ENCODE measurements at regions not wholly inside any gene's neighbourhood (a gene's known extent, or its start where the extent isn't known, plus 50 kb on each side); places are given as distances from the start of the nearest gene placed in this dataset.

- no peak for DNase-seq (ENCODE audit: low read depth in 2 of 2)
These were observed 1639.5 kb upstream of the MIR17HG start for GRCh38 chr13:89708013-89708412.

- no peak for DNase-seq (ENCODE audit: low read depth in 2 of 2)
These were observed 1626.3 kb upstream of the MIR17HG start for GRCh38 chr13:89721216-89721615.

GRCh38 chr13:89726690-89727435 lies 1620.6 kb upstream of the MIR17HG start:
- DNase-seq (ENCODE audit: low read depth in 2 of 2) = no peak

- no peak for DNase-seq (ENCODE audit: low read depth in 2 of 2)
These were observed 1613.7 kb upstream of the MIR17HG start for GRCh38 chr13:89733829-89734228.

GRCh38 chr13:89737051-89737450 lies 1610.4 kb upstream of the MIR17HG start:
- no peak for DNase-seq (ENCODE audit: low read depth in 2 of 2)

- DNase-seq (ENCODE audit: low read depth in 2 of 2) = no peak
These were observed 1609.4 kb upstream of the MIR17HG start for GRCh38 chr13:89738072-89738471.

- DNase-seq (ENCODE audit: low read depth in 2 of 2) = no peak
These were observed 1606.3 kb upstream of the MIR17HG start for GRCh38 chr13:89740994-89741685.

GRCh38 chr13:89746554-89746953 lies 1600.9 kb upstream of the MIR17HG start:
- DNase-seq (ENCODE audit: low read depth in 2 of 2) = no peak

GRCh38 chr13:89748716-89749115 lies 1598.8 kb upstream of the MIR17HG start:
- no peak for DNase-seq (ENCODE audit: low read depth in 2 of 2)

- no peak for DNase-seq (ENCODE audit: low read depth in 2 of 2)
These were observed 1597.6 kb upstream of the MIR17HG start for GRCh38 chr13:89749888-89750287.

GRCh38 chr13:89750371-89750770 lies 1597.1 kb upstream of the MIR17HG start:
- DNase-seq (ENCODE audit: low read depth in 2 of 2) = no peak

GRCh38 chr13:89751432-89751930 lies 1596.0 kb upstream of the MIR17HG start:
- DNase-seq (ENCODE audit: low read depth in 2 of 2) = no peak

- DNase-seq (ENCODE audit: low read depth in 2 of 2) = no peak
These were observed 1595.1 kb upstream of the MIR17HG start for GRCh38 chr13:89752394-89752793.

GRCh38 chr13:89755729-89756492 lies 1591.6 kb upstream of the MIR17HG start:
- no peak for DNase-seq (ENCODE audit: low read depth in 2 of 2)

GRCh38 chr13:89763005-89763404 lies 1584.5 kb upstream of the MIR17HG start:
- DNase-seq (ENCODE audit: low read depth in 2 of 2) = no peak

- DNase-seq (ENCODE audit: low read depth in 2 of 2) = no peak
These were observed 1564.2 kb upstream of the MIR17HG start for GRCh38 chr13:89783221-89783755.

GRCh38 chr13:89784161-89784809 lies 1563.2 kb upstream of the MIR17HG start:
- DNase-seq (ENCODE audit: low read depth in 2 of 2) = no peak

- no peak for DNase-seq (ENCODE audit: low read depth in 2 of 2)
These were observed 1561.0 kb upstream of the MIR17HG start for GRCh38 chr13:89786531-89786930.

GRCh38 chr13:89790696-89791095 lies 1556.8 kb upstream of the MIR17HG start:
- DNase-seq (ENCODE audit: low read depth in 2 of 2) = no peak

GRCh38 chr13:89791971-89792630 lies 1555.4 kb upstream of the MIR17HG start:
- DNase-seq (ENCODE audit: low read depth in 2 of 2) = no peak

- no peak for DNase-seq (ENCODE audit: low read depth in 2 of 2)
These were observed 1551.3 kb upstream of the MIR17HG start for GRCh38 chr13:89796196-89796595.
